K562 (cell line): ENCODE measurements at regions not wholly inside any gene's neighbourhood (a gene's known extent, or its start where the extent isn't known, plus 50 kb on each side); places are given as distances from the start of the nearest gene placed in this dataset.

Experiments used
- GTF2A2 ChIP-seq: IDR thresholded peaks from 2 replicates; pipeline ENCODE4 v1.6.1; 2016; ENCODE audit warnings: mild to moderate bottlenecking, missing genetic modification characterization, missing compliant biosample characterization
- HCFC1 ChIP-seq: IDR thresholded peaks from 2 replicates; pipeline ENCODE4 v1.6.1; 2012; ENCODE audit warnings: low read depth, low read length, improper control_type of control experiment
- KLF13 ChIP-seq: fragments of 450-650 bp; IDR thresholded peaks from 2 replicates; pipeline ENCODE4 v1.6.1; 2016; ENCODE audit warnings: missing genetic modification characterization, low read depth, mild to moderate bottlenecking, missing compliant biosample characterization, moderate library complexity, borderline replicate concordance
- NFRKB ChIP-seq: fragments of 450-650 bp; IDR thresholded peaks from 2 replicates; pipeline ENCODE4 v1.6.1; 2016; ENCODE audit warnings: low read depth
- PYGO2 ChIP-seq: fragments of 450-650 bp; IDR thresholded peaks from 2 replicates; pipeline ENCODE4 v1.6.1; 2016; ENCODE audit warnings: mild to moderate bottlenecking, missing genetic modification characterization, moderate library complexity, missing compliant biosample characterization
- ZNF24 ChIP-seq: fragments of 450-650 bp; IDR thresholded peaks from 2 replicates; pipeline ENCODE4 v1.6.1; 2016
- ZNF431 ChIP-seq: sonication (generic); formaldehyde crosslinking; IDR thresholded peaks from 2 replicates; pipeline ENCODE4 v1.8.0; 2022; ENCODE audit warnings: mild to moderate bottlenecking, missing genetic modification reagents
- TF ChIP-seq, protein P1 (sequence below), 3 experiments: fragments of 200-800 bp in 1 of 3; sonication (Bioruptor generic) in 1 of 3; sonication (generic) in 1 of 3; formaldehyde crosslinking in 1 of 3; IDR thresholded peaks; 2 replicates each; pipeline versions ENCODE4 v1.6.1 to v1.8.0; 2016 to 2022; ENCODE audit warnings: mild to moderate bottlenecking in 2 of 3, missing compliant biosample characterization in 2 of 3, missing genetic modification characterization in 2 of 3, missing genetic modification reagents in 1 of 3
- TF ChIP-seq, protein P2 (sequence below): sonication (generic); formaldehyde crosslinking; IDR thresholded peaks from 2 replicates; pipeline ENCODE4 v1.8.1; 2023; ENCODE audit warnings: mild to moderate bottlenecking, missing genetic modification reagents
- TF ChIP-seq, protein P3 (sequence below): fragments of 200-600 bp; sonication (generic); IDR thresholded peaks from one replicate; pipeline ENCODE4 v1.6.1; 2012; ENCODE audit warnings: mild to moderate bottlenecking, low read depth, low read length, inconsistent platforms

DNA sequence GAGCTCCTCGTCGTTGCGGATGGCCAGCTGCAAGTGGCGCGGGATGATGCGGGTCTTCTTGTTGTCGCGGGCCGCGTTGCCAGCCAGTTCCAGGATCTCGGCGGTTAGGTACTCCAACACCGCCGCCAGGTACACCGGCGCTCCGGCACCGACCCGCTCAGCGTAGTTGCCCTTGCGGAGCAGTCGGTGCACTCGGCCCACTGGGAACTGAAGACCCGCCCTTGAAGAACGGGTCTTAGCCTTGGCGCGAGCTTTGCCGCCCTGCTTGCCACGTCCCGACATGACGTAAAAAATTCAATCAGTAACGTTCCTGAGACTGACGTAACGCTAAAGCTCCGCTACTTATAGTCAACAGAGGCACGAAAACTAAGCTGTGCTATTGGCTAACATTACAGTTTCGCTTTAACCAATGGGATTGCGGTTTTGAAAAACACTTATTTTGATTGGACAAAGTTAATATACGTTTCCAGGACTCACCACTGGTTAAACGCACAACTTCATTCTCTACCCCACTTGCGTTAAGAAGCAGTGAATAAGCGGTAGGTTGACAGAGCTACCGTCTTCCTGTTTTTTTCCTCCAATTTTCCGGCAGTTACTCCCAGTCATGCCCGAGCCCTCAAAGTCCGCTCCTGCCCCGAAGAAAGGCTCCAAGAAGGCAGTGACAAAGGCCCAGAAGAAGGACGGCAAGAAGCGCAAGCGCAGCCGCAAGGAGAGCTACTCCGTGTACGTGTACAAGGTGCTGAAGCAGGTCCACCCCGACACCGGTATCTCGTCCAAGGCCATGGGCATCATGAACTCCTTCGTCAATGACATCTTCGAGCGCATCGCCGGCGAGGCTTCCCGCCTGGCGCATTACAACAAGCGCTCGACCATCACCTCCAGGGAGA is 73.9 kb downstream of the OR2B2 start (continued):
- TF ChIP-seq, protein P1, sequence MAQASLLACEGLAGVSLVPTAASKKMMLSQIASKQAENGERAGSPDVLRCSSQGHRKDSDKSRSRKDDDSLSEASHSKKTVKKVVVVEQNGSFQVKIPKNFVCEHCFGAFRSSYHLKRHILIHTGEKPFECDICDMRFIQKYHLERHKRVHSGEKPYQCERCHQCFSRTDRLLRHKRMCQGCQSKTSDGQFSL (CRISPR knock-in tag; IDR thresholded peaks at IDR 0.05), result peak; percentile 41; the same call in 1 of the 2 replicates
- TF ChIP-seq, protein P1 (tag; IDR thresholded peaks at IDR 0.05), result no peak
- peak; percentile 33; the same call in 1 of the 2 replicates for TF ChIP-seq GTF2A2
- peak; percentile 83 for TF ChIP-seq ZNF24
- TF ChIP-seq, protein P2, sequence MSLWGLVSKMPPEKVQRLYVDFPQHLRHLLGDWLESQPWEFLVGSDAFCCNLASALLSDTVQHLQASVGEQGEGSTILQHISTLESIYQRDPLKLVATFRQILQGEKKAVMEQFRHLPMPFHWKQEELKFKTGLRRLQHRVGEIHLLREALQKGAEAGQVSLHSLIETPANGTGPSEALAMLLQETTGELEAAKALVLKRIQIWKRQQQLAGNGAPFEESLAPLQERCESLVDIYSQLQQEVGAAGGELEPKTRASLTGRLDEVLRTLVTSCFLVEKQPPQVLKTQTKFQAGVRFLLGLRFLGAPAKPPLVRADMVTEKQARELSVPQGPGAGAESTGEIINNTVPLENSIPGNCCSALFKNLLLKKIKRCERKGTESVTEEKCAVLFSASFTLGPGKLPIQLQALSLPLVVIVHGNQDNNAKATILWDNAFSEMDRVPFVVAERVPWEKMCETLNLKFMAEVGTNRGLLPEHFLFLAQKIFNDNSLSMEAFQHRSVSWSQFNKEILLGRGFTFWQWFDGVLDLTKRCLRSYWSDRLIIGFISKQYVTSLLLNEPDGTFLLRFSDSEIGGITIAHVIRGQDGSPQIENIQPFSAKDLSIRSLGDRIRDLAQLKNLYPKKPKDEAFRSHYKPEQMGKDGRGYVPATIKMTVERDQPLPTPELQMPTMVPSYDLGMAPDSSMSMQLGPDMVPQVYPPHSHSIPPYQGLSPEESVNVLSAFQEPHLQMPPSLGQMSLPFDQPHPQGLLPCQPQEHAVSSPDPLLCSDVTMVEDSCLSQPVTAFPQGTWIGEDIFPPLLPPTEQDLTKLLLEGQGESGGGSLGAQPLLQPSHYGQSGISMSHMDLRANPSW (CRISPR knock-in tag), result peak; percentile 91
- TF ChIP-seq, protein P3, sequence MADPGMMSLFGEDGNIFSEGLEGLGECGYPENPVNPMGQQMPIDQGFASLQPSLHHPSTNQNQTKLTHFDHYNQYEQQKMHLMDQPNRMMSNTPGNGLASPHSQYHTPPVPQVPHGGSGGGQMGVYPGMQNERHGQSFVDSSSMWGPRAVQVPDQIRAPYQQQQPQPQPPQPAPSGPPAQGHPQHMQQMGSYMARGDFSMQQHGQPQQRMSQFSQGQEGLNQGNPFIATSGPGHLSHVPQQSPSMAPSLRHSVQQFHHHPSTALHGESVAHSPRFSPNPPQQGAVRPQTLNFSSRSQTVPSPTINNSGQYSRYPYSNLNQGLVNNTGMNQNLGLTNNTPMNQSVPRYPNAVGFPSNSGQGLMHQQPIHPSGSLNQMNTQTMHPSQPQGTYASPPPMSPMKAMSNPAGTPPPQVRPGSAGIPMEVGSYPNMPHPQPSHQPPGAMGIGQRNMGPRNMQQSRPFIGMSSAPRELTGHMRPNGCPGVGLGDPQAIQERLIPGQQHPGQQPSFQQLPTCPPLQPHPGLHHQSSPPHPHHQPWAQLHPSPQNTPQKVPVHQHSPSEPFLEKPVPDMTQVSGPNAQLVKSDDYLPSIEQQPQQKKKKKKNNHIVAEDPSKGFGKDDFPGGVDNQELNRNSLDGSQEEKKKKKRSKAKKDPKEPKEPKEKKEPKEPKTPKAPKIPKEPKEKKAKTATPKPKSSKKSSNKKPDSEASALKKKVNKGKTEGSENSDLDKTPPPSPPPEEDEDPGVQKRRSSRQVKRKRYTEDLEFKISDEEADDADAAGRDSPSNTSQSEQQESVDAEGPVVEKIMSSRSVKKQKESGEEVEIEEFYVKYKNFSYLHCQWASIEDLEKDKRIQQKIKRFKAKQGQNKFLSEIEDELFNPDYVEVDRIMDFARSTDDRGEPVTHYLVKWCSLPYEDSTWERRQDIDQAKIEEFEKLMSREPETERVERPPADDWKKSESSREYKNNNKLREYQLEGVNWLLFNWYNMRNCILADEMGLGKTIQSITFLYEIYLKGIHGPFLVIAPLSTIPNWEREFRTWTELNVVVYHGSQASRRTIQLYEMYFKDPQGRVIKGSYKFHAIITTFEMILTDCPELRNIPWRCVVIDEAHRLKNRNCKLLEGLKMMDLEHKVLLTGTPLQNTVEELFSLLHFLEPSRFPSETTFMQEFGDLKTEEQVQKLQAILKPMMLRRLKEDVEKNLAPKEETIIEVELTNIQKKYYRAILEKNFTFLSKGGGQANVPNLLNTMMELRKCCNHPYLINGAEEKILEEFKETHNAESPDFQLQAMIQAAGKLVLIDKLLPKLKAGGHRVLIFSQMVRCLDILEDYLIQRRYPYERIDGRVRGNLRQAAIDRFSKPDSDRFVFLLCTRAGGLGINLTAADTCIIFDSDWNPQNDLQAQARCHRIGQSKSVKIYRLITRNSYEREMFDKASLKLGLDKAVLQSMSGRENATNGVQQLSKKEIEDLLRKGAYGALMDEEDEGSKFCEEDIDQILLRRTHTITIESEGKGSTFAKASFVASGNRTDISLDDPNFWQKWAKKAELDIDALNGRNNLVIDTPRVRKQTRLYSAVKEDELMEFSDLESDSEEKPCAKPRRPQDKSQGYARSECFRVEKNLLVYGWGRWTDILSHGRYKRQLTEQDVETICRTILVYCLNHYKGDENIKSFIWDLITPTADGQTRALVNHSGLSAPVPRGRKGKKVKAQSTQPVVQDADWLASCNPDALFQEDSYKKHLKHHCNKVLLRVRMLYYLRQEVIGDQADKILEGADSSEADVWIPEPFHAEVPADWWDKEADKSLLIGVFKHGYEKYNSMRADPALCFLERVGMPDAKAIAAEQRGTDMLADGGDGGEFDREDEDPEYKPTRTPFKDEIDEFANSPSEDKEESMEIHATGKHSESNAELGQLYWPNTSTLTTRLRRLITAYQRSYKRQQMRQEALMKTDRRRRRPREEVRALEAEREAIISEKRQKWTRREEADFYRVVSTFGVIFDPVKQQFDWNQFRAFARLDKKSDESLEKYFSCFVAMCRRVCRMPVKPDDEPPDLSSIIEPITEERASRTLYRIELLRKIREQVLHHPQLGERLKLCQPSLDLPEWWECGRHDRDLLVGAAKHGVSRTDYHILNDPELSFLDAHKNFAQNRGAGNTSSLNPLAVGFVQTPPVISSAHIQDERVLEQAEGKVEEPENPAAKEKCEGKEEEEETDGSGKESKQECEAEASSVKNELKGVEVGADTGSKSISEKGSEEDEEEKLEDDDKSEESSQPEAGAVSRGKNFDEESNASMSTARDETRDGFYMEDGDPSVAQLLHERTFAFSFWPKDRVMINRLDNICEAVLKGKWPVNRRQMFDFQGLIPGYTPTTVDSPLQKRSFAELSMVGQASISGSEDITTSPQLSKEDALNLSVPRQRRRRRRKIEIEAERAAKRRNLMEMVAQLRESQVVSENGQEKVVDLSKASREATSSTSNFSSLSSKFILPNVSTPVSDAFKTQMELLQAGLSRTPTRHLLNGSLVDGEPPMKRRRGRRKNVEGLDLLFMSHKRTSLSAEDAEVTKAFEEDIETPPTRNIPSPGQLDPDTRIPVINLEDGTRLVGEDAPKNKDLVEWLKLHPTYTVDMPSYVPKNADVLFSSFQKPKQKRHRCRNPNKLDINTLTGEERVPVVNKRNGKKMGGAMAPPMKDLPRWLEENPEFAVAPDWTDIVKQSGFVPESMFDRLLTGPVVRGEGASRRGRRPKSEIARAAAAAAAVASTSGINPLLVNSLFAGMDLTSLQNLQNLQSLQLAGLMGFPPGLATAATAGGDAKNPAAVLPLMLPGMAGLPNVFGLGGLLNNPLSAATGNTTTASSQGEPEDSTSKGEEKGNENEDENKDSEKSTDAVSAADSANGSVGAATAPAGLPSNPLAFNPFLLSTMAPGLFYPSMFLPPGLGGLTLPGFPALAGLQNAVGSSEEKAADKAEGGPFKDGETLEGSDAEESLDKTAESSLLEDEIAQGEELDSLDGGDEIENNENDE, result no peak
- TF ChIP-seq PYGO2, result no peak
- no peak for TF ChIP-seq KLF13 (tag)
- TF ChIP-seq ZNF431 (CRISPR knock-in tag), result peak; percentile 18
- peak; percentile 23 for TF ChIP-seq HCFC1
- TF ChIP-seq NFRKB, result peak; percentile 60; the same call in 1 of the 2 replicates
